IPS-18a (cell line): ENCODE measurements at regions not wholly inside any gene's neighbourhood (a gene's known extent, or its start where the extent isn't known, plus 50 kb on each side); places are given as distances from the start of the nearest gene placed in this dataset.

Experiments used
- H3K27ac ChIP-seq: one replicate; pipeline ENCODE4 v1.5.1; 2013; ENCODE audit warnings: low read length
- H3K27me3 ChIP-seq: one replicate; pipeline ENCODE4 v1.6.1; 2013; ENCODE audit warnings: mild to moderate bottlenecking, low read length; ENCODE audit not compliant: control insufficient read depth, insufficient read depth
- H3K36me3 ChIP-seq: one replicate; pipeline ENCODE4 v1.6.1; 2013; ENCODE audit warnings: low read depth, low read length; ENCODE audit not compliant: control insufficient read depth
- H3K4me1 ChIP-seq: one replicate; pipeline ENCODE4 v1.6.1; 2013; ENCODE audit warnings: low read depth, low read length; ENCODE audit not compliant: control insufficient read depth
- H3K4me3 ChIP-seq: one replicate; pipeline ENCODE4 v1.5.1; 2013; ENCODE audit warnings: low read length
- H3K9ac ChIP-seq: one replicate; pipeline ENCODE4 v1.6.1; 2013; ENCODE audit warnings: mild to moderate bottlenecking, low read length, moderate library complexity
- H3K9me3 ChIP-seq: one replicate; pipeline ENCODE4 v1.6.1; 2013; ENCODE audit warnings: low read depth, low read length; ENCODE audit not compliant: control insufficient read depth

DNA sequence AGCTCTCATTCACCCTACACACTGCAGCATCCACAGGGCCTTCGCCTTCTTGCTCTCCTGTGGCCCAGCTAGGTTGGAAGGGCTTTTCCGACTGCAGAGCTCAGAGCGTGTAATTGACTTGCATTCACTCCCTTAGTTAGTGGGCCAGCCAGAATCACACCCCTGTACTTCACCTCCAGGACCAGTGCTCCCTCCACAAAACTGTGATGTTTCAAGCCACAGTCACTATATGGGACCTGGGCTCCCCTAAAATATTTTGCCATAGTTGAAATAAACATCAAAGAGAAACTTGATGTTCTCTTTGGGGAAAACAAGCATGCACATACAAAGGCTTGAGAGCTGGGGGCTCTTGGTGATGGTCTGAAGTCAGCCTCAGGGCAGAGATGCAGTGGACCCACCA is 69.7 kb upstream of the POU3F3 start:
- Histone ChIP-seq H3K9ac (no peak overlapping the region), H3K27ac (no peak overlapping the region), H3K36me3 (no peaks in the 10 kb centered on the region), H3K27me3 (peaks cover 4% of the 10 kb centered on the region), H3K9me3 (no peaks in the 10 kb centered on the region), H3K4me3 (no peak overlapping the region), H3K4me1 (no peaks in the 10 kb centered on the region)

DNA sequence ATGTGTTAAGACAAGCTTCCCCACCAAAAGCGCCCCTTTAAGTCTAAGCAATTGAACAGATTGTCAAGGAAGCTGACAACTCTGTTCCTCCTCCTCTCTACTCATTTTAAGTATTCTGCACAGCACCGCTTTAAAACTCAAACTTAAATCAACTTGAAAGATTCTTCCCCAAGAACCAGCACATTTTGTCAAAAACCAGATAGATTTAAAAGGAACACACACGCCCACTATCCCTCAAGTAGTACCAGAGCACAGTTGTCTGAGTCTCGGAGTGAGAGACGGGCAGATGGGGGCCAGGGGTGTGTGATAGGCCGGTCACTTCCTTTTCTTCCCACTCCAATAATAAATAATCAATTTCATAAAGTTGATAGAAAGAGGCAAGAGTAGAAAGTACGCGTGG is 67.7 kb upstream of the POU3F3 start:
- Histone ChIP-seq H3K27ac (no peak overlapping the region), H3K36me3 (no peaks in the 10 kb centered on the region), H3K4me3 (no peak overlapping the region), H3K9me3 (no peaks in the 10 kb centered on the region), H3K4me1 (peaks cover 5% of the 10 kb centered on the region), H3K9ac (no peak overlapping the region), H3K27me3 (peaks cover 11% of the 10 kb centered on the region)

- Histone ChIP-seq H3K27ac (no peak overlapping the region), H3K9ac (no peak overlapping the region), H3K4me1 (peaks cover 5% of the 10 kb centered on the region), H3K36me3 (no peaks in the 10 kb centered on the region), H3K27me3 (peaks cover 11% of the 10 kb centered on the region), H3K9me3 (no peaks in the 10 kb centered on the region), H3K4me3 (no peak overlapping the region)
Measured at GRCh38 chr2:104786821-104787220, 67.1 kb upstream of the POU3F3 start.

- Histone ChIP-seq H3K4me3 (no peak overlapping the region), H3K9ac (no peak overlapping the region), H3K27ac (no peak overlapping the region), H3K4me1 (peaks cover 5% of the 10 kb centered on the region), H3K36me3 (no peaks in the 10 kb centered on the region), H3K9me3 (no peaks in the 10 kb centered on the region), H3K27me3 (peaks cover 11% of the 10 kb centered on the region)
Measured at GRCh38 chr2:104787298-104788065, 66.4 kb upstream of the POU3F3 start.

- Histone ChIP-seq H3K4me3 (no peak overlapping the region), H3K4me1 (peaks cover 5% of the 10 kb centered on the region), H3K36me3 (no peaks in the 10 kb centered on the region), H3K9ac (no peak overlapping the region), H3K27ac (no peak overlapping the region), H3K9me3 (no peaks in the 10 kb centered on the region), H3K27me3 (peaks cover 11% of the 10 kb centered on the region)
Measured at GRCh38 chr2:104788742-104789455, 65.0 kb upstream of the POU3F3 start.

DNA sequence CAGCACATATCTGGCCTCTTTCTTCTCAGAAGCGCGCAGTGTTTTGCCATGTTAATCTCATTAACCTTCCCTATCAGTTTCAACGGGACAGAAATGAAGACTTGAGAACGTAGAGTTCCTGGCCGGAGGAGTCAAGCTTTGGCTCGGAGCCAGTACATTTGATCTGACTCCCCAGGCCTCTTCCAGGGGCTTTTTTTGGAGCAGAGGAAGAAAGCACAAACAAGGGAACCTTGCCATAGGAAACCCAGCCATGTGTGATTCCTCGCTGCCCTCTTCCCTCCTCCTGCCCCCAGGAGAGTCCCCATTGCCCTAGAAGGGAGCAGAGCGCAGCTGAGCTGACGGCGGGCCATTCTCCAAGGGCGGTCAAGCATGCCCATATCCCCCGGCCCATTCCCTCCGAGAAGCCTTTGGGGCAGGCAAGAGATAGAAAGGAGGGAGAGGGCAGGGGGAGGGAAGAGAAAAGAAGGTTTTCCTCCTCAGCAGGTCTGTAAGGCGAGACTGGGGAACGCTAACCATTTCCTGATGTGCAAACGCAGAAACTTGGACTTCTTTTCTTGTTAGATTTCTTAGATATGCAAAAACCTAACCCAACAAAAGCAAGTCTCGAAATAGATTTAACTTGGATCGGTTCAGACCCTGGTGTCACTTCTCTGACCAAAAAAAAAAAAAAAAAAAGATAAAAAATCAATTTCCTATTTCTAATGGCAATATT is 63.7 kb upstream of the POU3F3 start:
- H3K36me3 ChIP-seq = no peaks in the 10 kb centered on the region
- H3K4me3 ChIP-seq = no peak overlapping the region
- peaks cover 5% of the 10 kb centered on the region for H3K4me1 ChIP-seq
- no peak overlapping the region for H3K9ac ChIP-seq
- H3K27ac ChIP-seq = no peak overlapping the region
- H3K27me3 ChIP-seq = peaks cover 11% of the 10 kb centered on the region
- no peaks in the 10 kb centered on the region for H3K9me3 ChIP-seq

DNA sequence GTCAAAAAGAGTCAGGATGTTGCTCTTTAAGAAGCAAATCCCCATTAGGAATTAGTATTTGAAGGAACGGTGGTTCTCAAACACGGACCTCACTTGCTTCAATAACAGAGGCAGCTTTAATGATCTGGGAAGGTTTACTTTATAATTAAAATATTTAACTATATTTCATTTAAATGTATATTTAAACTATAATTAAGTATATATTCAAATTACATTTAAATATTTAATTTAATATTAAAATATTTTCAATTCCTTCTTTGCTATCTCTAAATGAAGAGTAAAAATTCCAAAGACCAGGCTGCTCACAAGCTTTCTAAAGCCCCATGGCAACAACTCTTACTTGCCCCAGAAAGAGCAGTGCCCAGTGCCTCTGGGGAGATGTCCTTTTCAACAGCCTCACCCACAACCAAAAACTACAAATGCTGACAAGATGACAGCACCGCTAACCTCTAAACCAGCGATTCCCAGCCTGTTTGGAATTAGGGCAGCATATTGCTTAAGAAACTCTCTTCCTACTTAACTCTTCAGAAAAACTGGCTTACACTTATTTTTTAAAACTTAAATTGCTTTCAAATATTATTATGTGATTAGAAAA is 62.9 kb upstream of the POU3F3 start:
- Histone ChIP-seq H3K27me3 (peaks cover 11% of the 10 kb centered on the region), H3K9ac (no peak overlapping the region), H3K9me3 (no peaks in the 10 kb centered on the region), H3K36me3 (no peaks in the 10 kb centered on the region), H3K4me1 (peaks cover 9% of the 10 kb centered on the region), H3K27ac (no peak overlapping the region), H3K4me3 (no peak overlapping the region)

- H3K9ac ChIP-seq = no peak overlapping the region
- no peaks in the 10 kb centered on the region for H3K9me3 ChIP-seq
- no peak overlapping the region for H3K27ac ChIP-seq
- no peak overlapping the region for H3K4me3 ChIP-seq
- H3K4me1 ChIP-seq = peaks cover 11% of the 10 kb centered on the region
- no peaks in the 10 kb centered on the region for H3K36me3 ChIP-seq
- peaks cover 10% of the 10 kb centered on the region for H3K27me3 ChIP-seq
Measured at GRCh38 chr2:104793966-104794365, 59.9 kb upstream of the POU3F3 start.

GRCh38 chr2:104794441-104794840 is 59.5 kb upstream of the POU3F3 start:
- Histone ChIP-seq H3K9ac (no peak overlapping the region), H3K27me3 (peaks cover 6% of the 10 kb centered on the region), H3K4me1 (peaks cover 11% of the 10 kb centered on the region), H3K4me3 (no peak overlapping the region), H3K36me3 (no peaks in the 10 kb centered on the region), H3K27ac (no peak overlapping the region), H3K9me3 (no peaks in the 10 kb centered on the region)
